ENCODE measurements at regions not wholly inside any gene's neighbourhood (a gene's known extent, or its start where the extent isn't known, plus 50 kb on each side); places are given as distances from the start of the nearest gene placed in this dataset.

- no peaks in the 10 kb centered on the region for H3K4me1 ChIP-seq
- H3K9me3 ChIP-seq = no peaks in the 10 kb centered on the region
- no peak overlapping the region for H3K4me3 ChIP-seq
- intact Hi-C loops (cut with DNase I) = no loop called here
- no peaks in the 10 kb centered on the region for H3K36me3 ChIP-seq
- TF ChIP-seq, protein P1, sequence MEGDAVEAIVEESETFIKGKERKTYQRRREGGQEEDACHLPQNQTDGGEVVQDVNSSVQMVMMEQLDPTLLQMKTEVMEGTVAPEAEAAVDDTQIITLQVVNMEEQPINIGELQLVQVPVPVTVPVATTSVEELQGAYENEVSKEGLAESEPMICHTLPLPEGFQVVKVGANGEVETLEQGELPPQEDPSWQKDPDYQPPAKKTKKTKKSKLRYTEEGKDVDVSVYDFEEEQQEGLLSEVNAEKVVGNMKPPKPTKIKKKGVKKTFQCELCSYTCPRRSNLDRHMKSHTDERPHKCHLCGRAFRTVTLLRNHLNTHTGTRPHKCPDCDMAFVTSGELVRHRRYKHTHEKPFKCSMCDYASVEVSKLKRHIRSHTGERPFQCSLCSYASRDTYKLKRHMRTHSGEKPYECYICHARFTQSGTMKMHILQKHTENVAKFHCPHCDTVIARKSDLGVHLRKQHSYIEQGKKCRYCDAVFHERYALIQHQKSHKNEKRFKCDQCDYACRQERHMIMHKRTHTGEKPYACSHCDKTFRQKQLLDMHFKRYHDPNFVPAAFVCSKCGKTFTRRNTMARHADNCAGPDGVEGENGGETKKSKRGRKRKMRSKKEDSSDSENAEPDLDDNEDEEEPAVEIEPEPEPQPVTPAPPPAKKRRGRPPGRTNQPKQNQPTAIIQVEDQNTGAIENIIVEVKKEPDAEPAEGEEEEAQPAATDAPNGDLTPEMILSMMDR (IDR thresholded peaks at IDR 0.05) = no peak
- ATAC-seq (no peak), DNase-seq (no peak)
- H3K27ac ChIP-seq = no peak overlapping the region
- no peaks in the 10 kb centered on the region for H3K27me3 ChIP-seq
Observed at GRCh38 chr1:203926025-203926540, 64.7 kb downstream of the SNRPE start.

DNA sequence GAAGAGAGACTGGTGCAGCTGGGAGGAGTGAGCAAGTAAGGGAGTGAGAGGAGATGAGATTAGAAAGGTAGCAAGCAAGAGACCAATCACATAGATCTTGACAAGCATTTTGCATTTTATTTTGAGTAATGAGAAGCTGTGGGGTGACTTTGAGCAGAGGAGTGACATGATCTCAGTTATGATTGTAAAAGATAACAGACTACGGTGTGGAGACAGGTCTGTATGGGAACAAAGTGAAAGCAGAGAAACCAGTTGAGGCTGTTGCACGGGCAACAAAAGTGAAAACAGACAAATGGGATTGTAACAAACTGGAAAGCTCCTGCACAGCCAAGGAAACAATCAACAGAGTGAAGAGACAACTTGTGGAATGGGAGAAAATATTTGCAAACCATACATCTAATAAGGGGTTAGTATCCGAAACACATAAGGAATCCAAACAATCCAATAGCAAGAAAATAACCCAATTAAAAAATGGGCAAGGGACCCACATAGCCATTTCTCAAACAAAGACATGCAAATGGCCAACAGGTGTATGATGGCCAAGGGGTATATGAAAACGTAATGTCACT is 68.4 kb downstream of the SNRPE start:
- DNase-seq = no peak
- no peaks in the 10 kb centered on the region for H3K27me3 ChIP-seq
- no peak for ATAC-seq
- no peaks in the 10 kb centered on the region for H3K4me1 ChIP-seq
- no peaks in the 10 kb centered on the region for H3K9me3 ChIP-seq
- H3K36me3 ChIP-seq = no peaks in the 10 kb centered on the region
- intact Hi-C loops (cut with DNase I) = no loop called here
- TF ChIP-seq, protein P1 (IDR thresholded peaks at IDR 0.05) = no peak
- no peak overlapping the region for H3K27ac ChIP-seq
- no peak overlapping the region for H3K4me3 ChIP-seq

- no peak for ATAC-seq
- TF ChIP-seq, protein P1 (IDR thresholded peaks at IDR 0.05) = no peak
- no peak overlapping the region for H3K27ac ChIP-seq
- DNase-seq = no peak
- no peaks in the 10 kb centered on the region for H3K9me3 ChIP-seq
- H3K4me3 ChIP-seq = no peak overlapping the region
- H3K36me3 ChIP-seq = no peaks in the 10 kb centered on the region
- H3K27me3 ChIP-seq = no peaks in the 10 kb centered on the region
- intact Hi-C loops (cut with DNase I) = no loop called here
- H3K4me1 ChIP-seq = no peaks in the 10 kb centered on the region
Observed at GRCh38 chr1:203930342-203930741, 68.9 kb downstream of the SNRPE start.

DNA sequence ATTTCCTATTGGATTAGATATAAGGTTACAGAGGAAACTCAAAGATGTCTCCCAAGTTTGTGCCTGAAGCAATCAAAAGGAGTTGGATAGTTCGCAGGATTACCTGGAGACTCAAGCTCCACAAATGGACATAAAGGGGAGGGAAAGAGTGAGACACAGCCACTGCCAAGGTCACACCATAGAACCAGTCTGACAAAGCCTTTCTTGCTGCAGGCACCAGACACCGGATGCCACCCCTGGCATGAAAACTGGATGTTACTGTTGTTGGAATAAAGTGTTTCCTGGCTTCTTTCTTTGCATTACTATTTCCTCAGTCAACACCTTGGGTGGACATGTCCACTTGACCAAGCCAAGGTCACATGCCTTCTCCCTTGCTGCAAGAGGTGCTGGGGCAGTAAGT is 70.6 kb downstream of the SNRPE start:
- ATAC-seq = no peak
- Histone ChIP-seq H3K36me3 (no peaks in the 10 kb centered on the region), H3K27me3 (no peaks in the 10 kb centered on the region), H3K4me3 (no peak overlapping the region), H3K9me3 (no peaks in the 10 kb centered on the region), H3K27ac (no peak overlapping the region), H3K4me1 (no peaks in the 10 kb centered on the region)
- intact Hi-C loops (cut with DNase I) = no loop called here
- no peak for DNase-seq
- TF ChIP-seq, protein P1 (IDR thresholded peaks at IDR 0.05) = no peak

- ATAC-seq (no peak), DNase-seq (no peak)
- Histone ChIP-seq H3K36me3 (no peaks in the 10 kb centered on the region), H3K4me1 (no peaks in the 10 kb centered on the region), H3K9me3 (no peaks in the 10 kb centered on the region), H3K27ac (no peak overlapping the region), H3K27me3 (no peaks in the 10 kb centered on the region), H3K4me3 (no peak overlapping the region)
- intact Hi-C loops (cut with DNase I) = no loop called here
- TF ChIP-seq, protein P1 (IDR thresholded peaks at IDR 0.05) = no peak
Observed at GRCh38 chr1:203932556-203932955, 71.2 kb downstream of the SNRPE start.

DNA sequence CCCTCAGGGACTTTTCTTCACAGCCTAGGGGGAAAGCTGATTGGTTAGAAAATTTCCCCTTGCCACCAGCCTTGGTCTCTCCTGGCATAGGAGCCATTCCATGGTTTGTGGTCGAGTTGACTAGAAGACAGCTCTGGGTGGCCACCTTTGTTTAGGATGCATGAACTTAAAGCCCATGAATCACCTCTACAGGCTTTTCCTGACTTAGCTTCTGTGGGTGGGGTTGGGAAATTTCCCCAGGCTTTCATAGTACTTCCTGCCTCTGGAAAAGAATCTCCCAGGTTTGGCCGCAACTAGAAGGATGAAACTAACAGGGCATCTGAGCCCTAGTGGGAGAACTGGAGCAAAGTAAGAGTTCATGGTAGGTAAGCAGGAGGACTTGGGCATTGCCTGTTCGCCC is 72.6 kb downstream of the SNRPE start:
- no peaks in the 10 kb centered on the region for H3K9me3 ChIP-seq
- ATAC-seq = no peak
- no peak for DNase-seq
- no peaks in the 10 kb centered on the region for H3K36me3 ChIP-seq
- H3K4me3 ChIP-seq = no peak overlapping the region
- intact Hi-C loops (cut with DNase I) = no loop called here
- TF ChIP-seq, protein P1 (IDR thresholded peaks at IDR 0.05) = no peak
- no peaks in the 10 kb centered on the region for H3K27me3 ChIP-seq
- no peaks in the 10 kb centered on the region for H3K4me1 ChIP-seq
- no peak overlapping the region for H3K27ac ChIP-seq
